Hindlimb muscle (tissue), 1 donor: ENCODE measurements at regions not wholly inside any gene's neighbourhood (a gene's known extent, or its start where the extent isn't known, plus 50 kb on each side); places are given as distances from the start of the nearest gene placed in this dataset.
"Not testable (repeated sequence)": the region's sequence is repeated elsewhere in the genome, so short reads cannot be mapped to it uniquely, and the experiment has no call there.

Source experiments
- DNase-seq: peaks from one replicate; pipeline ENCODE4 v3.0.0-alpha.2; 2013

DNA sequence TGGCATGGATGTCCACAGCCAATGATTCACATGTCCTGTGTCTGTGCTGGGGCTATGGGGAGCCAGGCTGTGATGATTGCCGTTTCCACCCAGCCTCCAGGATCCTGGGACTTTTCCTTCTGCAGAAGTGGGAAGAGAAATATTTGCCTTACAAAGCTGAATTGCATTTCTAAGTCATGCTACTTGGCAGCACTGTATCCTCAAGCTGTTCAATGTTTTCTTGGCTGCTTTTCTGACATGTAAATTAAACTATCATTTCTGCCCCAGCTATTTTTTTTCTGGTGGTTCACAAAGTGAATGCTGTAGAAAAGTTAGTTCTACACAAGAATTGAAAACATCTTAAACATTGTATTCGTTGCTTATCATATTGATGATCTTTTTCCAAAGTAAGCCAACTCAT, 51.9 kb upstream of the TCERG1L start:
- DNase-seq = no peak

DNA sequence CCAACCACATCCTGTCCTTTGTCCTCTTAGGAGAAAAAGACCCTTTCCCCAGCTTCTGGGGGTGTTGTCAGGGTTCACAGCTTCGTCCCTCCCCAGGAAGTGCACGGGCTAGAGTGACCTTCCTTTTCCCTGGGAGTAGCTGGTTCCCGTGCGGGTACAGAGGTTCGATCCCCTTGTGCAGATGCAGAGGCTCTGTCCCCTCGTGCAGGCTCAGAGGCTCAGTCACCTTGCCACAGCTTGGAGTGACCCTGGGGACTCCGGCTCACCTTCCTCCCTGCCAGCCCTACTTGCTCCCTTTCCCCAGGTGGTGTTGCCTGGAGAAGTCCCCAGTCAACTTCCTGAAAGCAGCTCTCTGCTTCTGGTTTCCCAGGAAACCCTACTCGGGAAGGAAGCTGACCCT, 60.0 kb upstream of the TCERG1L start:
- no peak for DNase-seq

DNA sequence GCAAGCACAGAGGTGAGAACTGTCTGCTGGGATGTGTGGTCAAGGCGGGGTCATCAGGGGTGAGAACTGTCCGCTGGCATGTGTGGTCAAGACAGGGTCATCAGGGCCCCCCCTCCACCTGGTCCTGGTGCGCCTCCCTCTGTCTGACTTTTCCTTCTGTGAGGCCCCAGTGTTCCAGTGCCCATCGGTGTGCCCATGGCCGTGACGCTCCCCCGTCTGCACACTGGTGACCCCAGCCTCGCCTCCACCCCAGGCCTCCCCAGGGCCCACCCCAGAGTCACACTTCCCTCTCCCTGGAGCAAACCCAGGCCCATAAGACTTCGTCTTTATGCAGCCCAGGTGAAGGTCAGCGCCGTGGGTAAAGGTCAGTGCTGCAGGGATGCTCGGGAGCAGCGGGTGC, 70.1 kb upstream of the TCERG1L start:
- DNase-seq = no peak

DNA sequence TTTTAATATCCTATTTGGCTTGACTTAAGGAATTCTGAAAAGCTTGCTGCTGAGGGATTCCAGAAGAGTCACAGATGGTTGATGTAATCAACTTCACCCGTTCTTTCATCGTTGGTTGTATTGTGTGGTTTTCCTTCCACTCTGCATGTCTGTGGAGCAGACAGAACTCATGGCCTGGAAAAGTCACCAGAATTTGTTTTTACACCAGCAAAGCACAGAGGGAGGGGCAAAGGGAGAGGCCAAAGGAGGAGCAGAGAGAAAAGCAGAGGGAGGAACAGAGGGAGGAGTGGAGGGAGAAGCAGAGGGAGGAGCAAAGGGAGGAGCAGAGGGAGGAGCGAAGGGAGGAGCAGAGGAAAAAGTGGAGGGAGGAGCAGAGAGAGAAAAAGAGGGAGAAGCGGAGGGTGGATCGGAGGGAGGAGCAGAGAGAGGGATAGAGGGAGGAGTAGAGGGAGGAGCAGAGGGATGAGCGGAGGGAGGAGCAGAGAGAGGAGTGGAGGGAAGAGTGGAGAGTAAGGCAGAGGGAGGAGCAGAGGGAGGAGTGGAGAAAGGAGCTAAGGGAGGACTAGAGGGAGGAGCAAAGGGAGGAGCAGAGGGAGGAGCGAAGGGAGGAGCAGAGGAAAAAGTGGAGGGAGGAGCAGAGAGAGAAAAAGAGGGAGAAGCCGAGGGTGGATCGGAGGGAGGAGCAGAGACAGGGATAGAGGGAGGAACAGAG, 73.8 kb upstream of the TCERG1L start:
- not testable (repeated sequence) for DNase-seq

DNA sequence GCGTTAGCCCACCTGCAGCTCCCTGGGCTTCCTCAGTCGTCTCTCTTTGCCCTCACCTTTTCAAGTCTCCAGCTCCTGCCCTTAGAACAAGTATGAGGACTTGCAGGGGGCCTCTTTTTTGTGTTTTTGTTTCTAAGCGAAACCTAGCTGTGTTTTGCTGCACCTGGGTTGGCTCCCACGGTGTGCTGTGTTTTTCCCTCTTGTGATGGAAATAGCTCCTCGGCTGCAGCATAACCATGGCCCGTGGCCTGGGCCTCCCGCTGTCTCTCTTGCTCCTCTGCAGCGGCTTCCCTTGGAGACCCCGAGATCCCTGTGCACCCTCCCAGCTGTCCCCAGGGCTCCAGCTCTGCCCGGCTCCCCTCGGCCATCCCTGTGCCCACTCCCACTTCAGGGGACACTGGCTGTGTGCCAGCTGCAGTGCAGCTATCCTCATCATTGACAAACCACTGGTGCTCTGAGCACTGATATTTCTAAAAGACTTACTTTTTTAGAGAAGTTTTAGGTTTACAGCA, 75.6 kb upstream of the TCERG1L start:
- DNase-seq = no peak

GRCh38 chr10:131391936-131392335, 80.4 kb upstream of the TCERG1L start:
- DNase-seq = no peak

DNA sequence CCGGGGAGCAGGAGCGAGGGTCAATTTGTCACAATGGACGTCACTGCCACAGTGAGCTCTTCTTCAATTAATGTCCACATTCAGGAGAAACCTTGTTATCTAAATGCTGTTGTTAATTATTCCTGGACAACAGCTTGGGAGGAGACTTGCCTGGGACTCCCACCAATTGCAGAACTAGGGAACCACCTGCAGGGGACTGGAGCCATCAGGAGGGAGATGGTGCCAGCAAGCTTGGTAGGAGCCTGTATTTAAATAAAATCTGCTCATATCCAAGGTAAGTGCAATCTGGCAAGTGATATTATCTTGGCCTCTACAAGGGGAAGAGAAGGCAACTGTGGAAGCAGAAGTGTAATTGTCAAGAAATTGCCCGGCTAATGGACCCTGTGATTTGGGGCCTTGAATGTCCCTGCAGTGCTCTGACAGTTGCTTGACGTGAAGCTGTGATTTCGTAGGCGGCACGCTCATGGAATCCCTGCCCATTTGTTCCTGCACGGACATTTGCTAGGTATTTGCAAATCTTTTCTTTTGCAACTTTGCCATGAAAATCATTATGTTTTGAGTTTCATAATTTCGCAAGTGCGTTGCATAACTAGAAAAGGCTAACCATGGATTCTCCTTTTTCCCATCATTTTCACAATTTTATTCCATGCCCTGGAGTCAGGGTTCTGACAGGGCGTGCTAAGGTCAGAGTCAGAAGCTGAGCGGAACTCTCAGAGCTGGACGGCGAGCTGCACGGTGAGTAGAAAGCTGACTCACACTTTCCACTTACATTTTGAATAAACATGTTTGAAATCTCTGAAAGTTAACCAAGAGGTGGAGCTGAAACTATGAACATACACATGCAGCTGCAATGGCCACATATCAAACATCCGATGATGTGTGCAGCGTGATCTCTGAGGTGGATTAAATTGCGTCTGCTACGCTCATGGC, 84.9 kb upstream of the TCERG1L start:
- peak; percentile 80 for DNase-seq

GRCh38 chr10:131398166-131398565, 86.6 kb upstream of the TCERG1L start:
- no peak for DNase-seq

- DNase-seq = no peak
Measured at GRCh38 chr10:131399981-131400380, 88.5 kb upstream of the TCERG1L start.

GRCh38 chr10:131400513-131400912, 89.0 kb upstream of the TCERG1L start:
- DNase-seq = no peak

- DNase-seq = no peak
Measured at GRCh38 chr10:131402771-131403650, 91.5 kb upstream of the TCERG1L start.

GRCh38 chr10:131403936-131404335, 92.4 kb upstream of the TCERG1L start:
- no peak for DNase-seq

DNA sequence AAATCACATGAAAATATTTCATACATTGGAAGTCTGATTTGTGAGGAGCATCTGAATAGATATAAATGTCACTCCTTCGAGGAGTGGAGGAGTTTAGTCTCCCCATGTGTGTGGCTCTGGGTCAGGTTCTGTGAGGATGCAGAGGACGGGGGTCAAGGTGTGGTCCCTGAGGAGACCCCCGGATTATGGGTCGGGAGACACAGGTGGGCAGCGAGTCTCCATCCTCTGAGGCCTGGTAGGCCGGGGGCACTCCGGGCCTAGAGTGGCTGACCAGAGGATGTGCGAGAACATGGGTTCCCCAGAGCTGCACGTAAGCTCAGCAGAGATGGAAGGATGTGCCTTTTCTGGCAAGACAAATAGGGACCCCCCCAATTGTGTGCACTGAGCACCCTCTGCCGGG, 93.4 kb upstream of the TCERG1L start:
- no peak for DNase-seq

DNA sequence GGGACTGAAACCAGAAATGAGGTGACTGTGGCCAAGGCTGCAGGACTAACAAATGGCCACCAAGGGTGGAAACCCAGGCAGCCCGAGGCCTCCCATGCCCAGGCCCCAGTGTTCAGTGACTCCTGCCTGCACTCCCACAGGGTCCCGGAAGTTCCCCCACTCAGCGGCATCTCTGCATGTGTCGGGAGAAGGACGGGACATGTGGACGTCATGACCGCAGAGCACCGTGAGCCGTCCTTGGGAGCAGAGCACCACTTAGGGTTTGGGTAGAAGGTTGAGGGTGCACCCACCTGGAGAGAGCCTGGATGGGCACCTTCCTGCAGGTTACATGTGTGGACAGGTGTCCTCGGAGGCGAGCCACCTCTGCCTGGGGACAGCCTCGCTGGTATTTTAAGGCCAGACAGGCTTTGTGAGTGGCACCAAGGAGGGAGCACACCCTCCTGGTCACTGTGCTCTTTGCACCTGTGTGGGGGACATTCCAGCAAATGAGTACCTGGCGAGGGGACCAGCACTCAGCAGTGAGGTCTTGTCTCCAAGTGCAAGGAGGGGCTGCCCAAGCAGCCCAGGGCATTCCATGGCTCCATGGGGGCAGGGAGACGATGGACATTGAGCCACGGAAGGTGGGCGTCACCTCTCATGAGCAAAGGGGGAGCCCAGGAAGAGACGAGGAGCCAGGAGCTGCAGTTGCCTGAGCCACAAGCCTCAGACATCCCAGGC, 95.3 kb upstream of the TCERG1L start:
- DNase-seq = no peak

DNA sequence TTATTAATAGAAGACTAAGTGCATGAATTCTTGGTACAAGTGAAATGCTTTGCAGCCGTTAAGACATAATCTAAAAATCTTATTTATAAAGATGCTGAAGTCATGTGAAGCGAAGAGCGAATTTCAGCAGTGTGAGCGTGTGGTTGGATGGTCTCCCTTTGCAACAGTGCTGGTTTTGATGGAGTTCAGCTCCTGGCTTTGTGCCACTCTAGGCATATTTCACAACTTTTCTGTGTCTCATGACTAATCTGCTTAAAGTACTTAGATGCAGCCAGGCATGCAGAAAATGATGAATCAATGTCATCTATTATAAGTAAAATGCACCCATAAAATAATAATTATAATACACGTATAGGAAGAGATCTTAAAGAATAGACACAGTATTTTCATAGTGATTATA, 107.2 kb upstream of the TCERG1L start:
- no peak for DNase-seq

DNA sequence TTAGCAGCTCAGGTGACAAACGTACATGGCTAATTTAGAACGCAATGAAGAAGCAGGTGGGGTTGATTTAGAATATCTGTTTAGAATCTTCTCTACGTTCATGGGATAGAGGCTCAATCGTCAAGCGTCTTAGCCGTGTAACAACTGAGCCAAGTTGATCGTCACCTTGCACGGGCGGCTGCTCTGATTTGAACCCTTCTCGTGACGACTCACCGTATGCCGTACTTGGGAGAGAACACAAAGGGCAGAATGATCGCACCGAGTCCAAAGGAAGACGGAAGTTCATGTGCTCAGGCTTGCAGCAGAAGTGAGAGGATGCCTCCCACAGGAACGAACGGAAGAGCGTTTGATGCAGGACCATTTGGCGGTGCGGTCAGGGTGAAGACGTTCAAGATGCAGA, 108.3 kb upstream of the TCERG1L start:
- no peak for DNase-seq

GRCh38 chr10:131420867-131421266, 109.3 kb upstream of the TCERG1L start:
- no peak for DNase-seq

DNA sequence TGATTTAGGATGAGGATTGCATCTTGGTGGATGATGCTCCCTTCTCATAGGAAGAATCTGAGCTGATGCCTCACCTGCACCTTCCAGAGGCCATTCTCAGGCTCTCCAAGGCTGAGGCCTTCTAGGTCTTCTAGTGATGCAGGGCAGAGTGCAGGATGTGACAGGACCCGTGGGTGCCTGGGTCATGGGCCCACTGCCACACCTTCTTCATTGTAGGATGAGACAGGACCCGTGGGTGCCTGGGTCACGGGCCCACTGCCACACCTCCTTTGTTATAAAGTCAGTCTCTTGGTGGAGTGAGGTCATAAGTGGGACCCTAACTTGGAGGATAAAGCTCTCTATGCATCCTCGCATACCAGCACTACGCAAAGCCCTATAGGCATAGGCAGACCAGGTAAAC, 109.9 kb upstream of the TCERG1L start:
- DNase-seq = no peak

DNA sequence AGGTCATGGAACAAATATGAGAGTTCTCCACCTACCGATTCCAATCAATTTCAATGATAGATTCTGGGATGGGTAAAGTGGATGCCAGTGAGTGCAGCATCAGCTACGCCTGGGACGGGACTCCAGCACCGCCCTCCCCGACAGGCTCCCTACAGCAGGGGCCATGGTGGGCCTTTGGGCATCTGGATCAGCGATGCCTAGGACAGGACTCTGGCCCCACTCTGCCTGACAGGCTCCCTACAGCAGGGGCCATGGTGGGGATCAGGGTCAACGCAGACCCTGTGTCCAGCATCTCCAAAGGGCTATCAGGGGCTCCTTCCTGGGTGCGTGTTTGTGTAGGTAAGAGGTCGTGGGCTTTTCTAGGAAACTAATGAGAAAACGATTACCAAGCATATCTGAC, 111.2 kb upstream of the TCERG1L start:
- no peak for DNase-seq

GRCh38 chr10:131424053-131424452, 112.5 kb upstream of the TCERG1L start:
- DNase-seq = no peak

GRCh38 chr10:131424836-131425491, 113.4 kb upstream of the TCERG1L start:
- no peak for DNase-seq
